WTC11 (cell line): ENCODE measurements at regions not wholly inside any gene's neighbourhood (a gene's known extent, or its start where the extent isn't known, plus 50 kb on each side); places are given as distances from the start of the nearest gene placed in this dataset.
"Not testable (repeated sequence)": the region's sequence is repeated elsewhere in the genome, so short reads cannot be mapped to it uniquely, and the experiment has no call there.

Source experiments
- JAZF1 ChIP-seq: fragments of 250-450 bp; sonication (Bioruptor Pico); IDR thresholded peaks from 2 replicates; pipeline ENCODE4 v1.9.0; 2021; ENCODE audit warnings: moderate library complexity, mild to moderate bottlenecking, inconsistent platforms
- NFATC4 ChIP-seq: fragments of 250-450 bp; sonication (Bioruptor Pico); IDR thresholded peaks from 2 replicates; pipeline ENCODE4 v1.9.0; 2021; ENCODE audit warnings: mild to moderate bottlenecking
- NR2C2 ChIP-seq: sonication (generic); formaldehyde crosslinking; IDR thresholded peaks from 2 replicates; pipeline ENCODE4 v1.8.0; 2022; ENCODE audit warnings: mild to moderate bottlenecking, missing genetic modification reagents
- RELA ChIP-seq: sonication (generic); formaldehyde crosslinking; IDR thresholded peaks from 2 replicates; pipeline ENCODE4 v1.8.1; 2022; ENCODE audit warnings: missing genetic modification reagents, mild to moderate bottlenecking, borderline replicate concordance
- RORB ChIP-seq: fragments of 250-450 bp; sonication (Bioruptor Pico); IDR thresholded peaks from 2 replicates; pipeline ENCODE4 v1.9.0; 2021; ENCODE audit warnings: mild to moderate bottlenecking
- SMAD4 ChIP-seq: sonication (generic); formaldehyde crosslinking; IDR thresholded peaks from 2 replicates; pipeline ENCODE4 v1.8.0; 2022; ENCODE audit warnings: mild to moderate bottlenecking, missing genetic modification reagents
- TEAD4 ChIP-seq: sonication (generic); formaldehyde crosslinking; IDR thresholded peaks from 2 replicates; pipeline ENCODE4 v1.8.0; 2022; ENCODE audit warnings: mild to moderate bottlenecking, missing genetic modification reagents
- TP53 ChIP-seq: sonication (generic); formaldehyde crosslinking; IDR thresholded peaks from 2 replicates; pipeline ENCODE4 v1.8.1; 2023; ENCODE audit warnings: mild to moderate bottlenecking, missing genetic modification reagents
- ZBTB21 ChIP-seq: sonication (generic); formaldehyde crosslinking; IDR thresholded peaks from 2 replicates; pipeline ENCODE4 v1.8.1; 2023; ENCODE audit warnings: mild to moderate bottlenecking, missing genetic modification reagents, borderline replicate concordance
- TF ChIP-seq, protein P1 (sequence below): fragments of 200-600 bp; IDR thresholded peaks from 2 replicates; pipeline ENCODE4 v1.8.0; 2022; ENCODE audit warnings: antibody characterized with exemption
- TF ChIP-seq, protein P2 (sequence below): sonication (generic); formaldehyde crosslinking; IDR thresholded peaks from 2 replicates; pipeline ENCODE4 v1.8.0; 2022; ENCODE audit warnings: mild to moderate bottlenecking, missing genetic modification reagents
- TF ChIP-seq, protein P3 (sequence below): sonication (generic); formaldehyde crosslinking; IDR thresholded peaks from 2 replicates; pipeline ENCODE4 v1.8.1; 2022; ENCODE audit warnings: low read depth, missing genetic modification reagents, borderline replicate concordance
- TF ChIP-seq, protein P4 (sequence below): sonication (generic); formaldehyde crosslinking; IDR thresholded peaks from 2 replicates; pipeline ENCODE4 v1.8.0; 2022; ENCODE audit warnings: mild to moderate bottlenecking, missing genetic modification reagents
- TF ChIP-seq, protein P5 (sequence below): sonication (generic); formaldehyde crosslinking; IDR thresholded peaks from 2 replicates; pipeline ENCODE4 v1.8.1; 2022; ENCODE audit warnings: mild to moderate bottlenecking, missing genetic modification reagents, moderate library complexity, borderline replicate concordance

DNA sequence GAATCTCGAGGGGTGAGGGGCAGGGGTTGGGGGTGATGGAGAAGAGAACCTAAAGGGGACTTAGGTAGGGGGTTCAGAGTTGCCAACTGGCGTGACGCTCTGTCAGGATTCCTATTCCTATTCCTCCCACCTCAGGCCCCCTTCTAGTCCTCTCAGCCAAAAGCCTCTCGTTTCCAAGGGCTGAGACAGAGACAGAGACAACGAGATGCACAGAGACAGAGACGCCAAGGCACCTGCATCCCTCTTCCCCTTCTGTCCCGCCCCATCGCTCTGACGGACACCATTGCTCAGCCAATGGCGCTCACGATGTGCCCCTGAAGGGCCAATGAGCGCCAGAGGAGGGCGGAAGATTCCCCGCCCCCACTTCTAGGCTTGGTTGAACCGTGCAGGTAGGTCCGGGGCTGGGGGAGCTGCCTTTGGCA, 129.5 kb upstream of the PLEKHM1 start:
- TF ChIP-seq RORB, TP53, TEAD4, ZBTB21, SMAD4, JAZF1, RELA, NR2C2, NFATC4 (CRISPR knock-in tag): not testable (repeated sequence)
- TF ChIP-seq, protein P1, sequence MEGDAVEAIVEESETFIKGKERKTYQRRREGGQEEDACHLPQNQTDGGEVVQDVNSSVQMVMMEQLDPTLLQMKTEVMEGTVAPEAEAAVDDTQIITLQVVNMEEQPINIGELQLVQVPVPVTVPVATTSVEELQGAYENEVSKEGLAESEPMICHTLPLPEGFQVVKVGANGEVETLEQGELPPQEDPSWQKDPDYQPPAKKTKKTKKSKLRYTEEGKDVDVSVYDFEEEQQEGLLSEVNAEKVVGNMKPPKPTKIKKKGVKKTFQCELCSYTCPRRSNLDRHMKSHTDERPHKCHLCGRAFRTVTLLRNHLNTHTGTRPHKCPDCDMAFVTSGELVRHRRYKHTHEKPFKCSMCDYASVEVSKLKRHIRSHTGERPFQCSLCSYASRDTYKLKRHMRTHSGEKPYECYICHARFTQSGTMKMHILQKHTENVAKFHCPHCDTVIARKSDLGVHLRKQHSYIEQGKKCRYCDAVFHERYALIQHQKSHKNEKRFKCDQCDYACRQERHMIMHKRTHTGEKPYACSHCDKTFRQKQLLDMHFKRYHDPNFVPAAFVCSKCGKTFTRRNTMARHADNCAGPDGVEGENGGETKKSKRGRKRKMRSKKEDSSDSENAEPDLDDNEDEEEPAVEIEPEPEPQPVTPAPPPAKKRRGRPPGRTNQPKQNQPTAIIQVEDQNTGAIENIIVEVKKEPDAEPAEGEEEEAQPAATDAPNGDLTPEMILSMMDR = not testable (repeated sequence)
- TF ChIP-seq, protein P2, sequence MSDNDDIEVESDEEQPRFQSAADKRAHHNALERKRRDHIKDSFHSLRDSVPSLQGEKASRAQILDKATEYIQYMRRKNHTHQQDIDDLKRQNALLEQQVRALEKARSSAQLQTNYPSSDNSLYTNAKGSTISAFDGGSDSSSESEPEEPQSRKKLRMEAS (CRISPR knock-in tag) = not testable (repeated sequence)
- TF ChIP-seq, protein P3, sequence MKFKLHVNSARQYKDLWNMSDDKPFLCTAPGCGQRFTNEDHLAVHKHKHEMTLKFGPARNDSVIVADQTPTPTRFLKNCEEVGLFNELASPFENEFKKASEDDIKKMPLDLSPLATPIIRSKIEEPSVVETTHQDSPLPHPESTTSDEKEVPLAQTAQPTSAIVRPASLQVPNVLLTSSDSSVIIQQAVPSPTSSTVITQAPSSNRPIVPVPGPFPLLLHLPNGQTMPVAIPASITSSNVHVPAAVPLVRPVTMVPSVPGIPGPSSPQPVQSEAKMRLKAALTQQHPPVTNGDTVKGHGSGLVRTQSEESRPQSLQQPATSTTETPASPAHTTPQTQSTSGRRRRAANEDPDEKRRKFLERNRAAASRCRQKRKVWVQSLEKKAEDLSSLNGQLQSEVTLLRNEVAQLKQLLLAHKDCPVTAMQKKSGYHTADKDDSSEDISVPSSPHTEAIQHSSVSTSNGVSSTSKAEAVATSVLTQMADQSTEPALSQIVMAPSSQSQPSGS = not testable (repeated sequence)
- TF ChIP-seq, protein P4, sequence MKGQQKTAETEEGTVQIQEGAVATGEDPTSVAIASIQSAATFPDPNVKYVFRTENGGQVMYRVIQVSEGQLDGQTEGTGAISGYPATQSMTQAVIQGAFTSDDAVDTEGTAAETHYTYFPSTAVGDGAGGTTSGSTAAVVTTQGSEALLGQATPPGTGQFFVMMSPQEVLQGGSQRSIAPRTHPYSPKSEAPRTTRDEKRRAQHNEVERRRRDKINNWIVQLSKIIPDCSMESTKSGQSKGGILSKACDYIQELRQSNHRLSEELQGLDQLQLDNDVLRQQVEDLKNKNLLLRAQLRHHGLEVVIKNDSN (CRISPR knock-in tag) = not testable (repeated sequence)
- TF ChIP-seq, protein P5, sequence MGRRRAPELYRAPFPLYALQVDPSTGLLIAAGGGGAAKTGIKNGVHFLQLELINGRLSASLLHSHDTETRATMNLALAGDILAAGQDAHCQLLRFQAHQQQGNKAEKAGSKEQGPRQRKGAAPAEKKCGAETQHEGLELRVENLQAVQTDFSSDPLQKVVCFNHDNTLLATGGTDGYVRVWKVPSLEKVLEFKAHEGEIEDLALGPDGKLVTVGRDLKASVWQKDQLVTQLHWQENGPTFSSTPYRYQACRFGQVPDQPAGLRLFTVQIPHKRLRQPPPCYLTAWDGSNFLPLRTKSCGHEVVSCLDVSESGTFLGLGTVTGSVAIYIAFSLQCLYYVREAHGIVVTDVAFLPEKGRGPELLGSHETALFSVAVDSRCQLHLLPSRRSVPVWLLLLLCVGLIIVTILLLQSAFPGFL = not testable (repeated sequence)
